B cell (primary cell): ENCODE measurements at regions not wholly inside any gene's neighbourhood (a gene's known extent, or its start where the extent isn't known, plus 50 kb on each side); places are given as distances from the start of the nearest gene placed in this dataset.

Source experiments
- ATAC-seq: fragments of 200-7000 bp; cut with Tn5 transposase; one replicate; pipeline ENCODE4 v1.10.0; 2021; ENCODE audit warnings: low read depth, mild to moderate bottlenecking, moderate number of reproducible peaks, moderate library complexity
- CTCF ChIA-PET: fragments of 350-600 bp; sonication (Branson Sonifier 250); formaldehyde crosslinking; loops from one replicate; lab custom pipeline; 2021; ENCODE audit warnings: antibody characterized with exemption, inconsistent platforms; lab: Charles Lee
- POLR2A ChIA-PET: fragments of 350-600 bp; sonication (Branson Sonifier 250); formaldehyde crosslinking; loops from one replicate; lab custom pipeline; 2021; ENCODE audit warnings: antibody characterized with exemption; lab: Charles Lee
- DNase-seq: peaks from one replicate; pipeline ENCODE4 v3.0.0; 2013
- H2AFZ ChIP-seq: 2 replicates; pipeline ENCODE4 v1.6.1; 2012; ENCODE audit warnings: mild to moderate bottlenecking, low read depth, low read length; ENCODE audit not compliant: insufficient read depth, poor library complexity, severe bottlenecking
- H3K27ac ChIP-seq, 2 donors: 1 replicate in 1 of 2; 2 replicates in 1 of 2; pipeline ENCODE4 v1.5.1; 2012 to 2013; ENCODE audit warnings: low read length in 2 of 2, mild to moderate bottlenecking in 2 of 2, moderate library complexity in 1 of 2
- H3K27me3 ChIP-seq, 4 experiments: fragments of 200-600 bp in 1 of 4; sonication (generic) in 1 of 4; replicated peaks in 1 of 4; 1 replicate in 2 of 4; 2 replicates in 2 of 4; pipeline versions ENCODE4 v1.6.1 to v1.7.0; 2013 to 2016; ENCODE audit warnings: low read length in 3 of 4, mild to moderate bottlenecking in 2 of 4, mixed read lengths in 1 of 4, moderate library complexity in 1 of 4; ENCODE audit not compliant: insufficient read depth in 4 of 4, control insufficient read depth in 3 of 4; ENCODE audit errors: control extremely low read depth in 1 of 4
- H3K36me3 ChIP-seq, 2 experiments: replicated peaks in 1 of 2; 1 replicate in 1 of 2; 2 replicates in 1 of 2; pipeline versions ENCODE4 v1.6.1 to v1.7.1; 2013; ENCODE audit warnings: low read length in 1 of 2; ENCODE audit not compliant: insufficient read depth in 2 of 2, control insufficient read depth in 1 of 2; ENCODE audit errors: control extremely low read depth in 1 of 2, extremely low read depth in 1 of 2
- H3K4me1 ChIP-seq, 2 donors: fragments of 200-600 bp in 1 of 2; sonication (generic) in 1 of 2; 1 replicate in 1 of 2; 2 replicates in 1 of 2; pipeline versions ENCODE4 v1.5.1 to v1.6.1; 2013 to 2017; ENCODE audit warnings: low read length in 2 of 2; ENCODE audit not compliant: control insufficient read depth in 2 of 2, insufficient read depth in 2 of 2
- H3K4me2 ChIP-seq: replicated peaks from 2 replicates; pipeline ENCODE3; 2012; ENCODE audit warnings: mild to moderate bottlenecking, low read depth, low read length; ENCODE audit not compliant: poor library complexity, severe bottlenecking
- H3K4me3 ChIP-seq, 5 experiments: fragments of 200-600 bp in 1 of 5; sonication (generic) in 1 of 5; 1 replicate in 3 of 5; 2 replicates in 2 of 5; pipeline versions ENCODE4 v1.5.1 to v1.7.0; 2011 to 2016; ENCODE audit warnings: low read length in 4 of 5, mild to moderate bottlenecking in 4 of 5, low read depth in 2 of 5, control low read depth in 1 of 5, moderate library complexity in 1 of 5; ENCODE audit not compliant: insufficient read depth in 1 of 5; ENCODE audit errors: control extremely low read depth in 1 of 5, extremely low read depth in 1 of 5
- H3K79me2 ChIP-seq: fragments of 200-600 bp; sonication (generic); one replicate; pipeline ENCODE4 v1.6.0; 2016; ENCODE audit warnings: low read length; ENCODE audit not compliant: control insufficient read depth, insufficient read depth
- H3K9ac ChIP-seq: fragments of 200-600 bp; sonication (generic); 2 replicates; pipeline ENCODE4 v1.6.1; 2017; ENCODE audit warnings: mild to moderate bottlenecking, low read length, moderate library complexity
- H3K9me3 ChIP-seq, 3 donors: one replicate each; pipeline versions ENCODE4 v1.6.1 to v1.7.1; 2013; ENCODE audit warnings: low read length in 2 of 3; ENCODE audit not compliant: control insufficient read depth in 2 of 3, insufficient read depth in 1 of 3; ENCODE audit errors: control extremely low read depth in 1 of 3
- H4K20me1 ChIP-seq: 2 replicates; pipeline ENCODE4 v1.6.0; 2012; ENCODE audit warnings: mild to moderate bottlenecking, low read length; ENCODE audit not compliant: insufficient read depth, control insufficient read depth, poor library complexity, severe bottlenecking
- H3K27ac Mint-ChIP-seq: one replicate; pipeline ENCODE4 v1.8.0; 2021; ENCODE audit warnings: mixed read lengths
- H3K27me3 Mint-ChIP-seq: one replicate; pipeline ENCODE4 v1.8.0; 2021; ENCODE audit warnings: mixed read lengths
- H3K4me1 Mint-ChIP-seq: one replicate; pipeline ENCODE4 v1.8.0; 2021; ENCODE audit warnings: mixed read lengths
- H3K4me3 Mint-ChIP-seq: one replicate; pipeline ENCODE4 v1.8.0; 2021; ENCODE audit warnings: mixed read lengths
- H3K9me3 Mint-ChIP-seq: one replicate; pipeline ENCODE4 v1.8.0; 2022; ENCODE audit warnings: mixed read lengths; ENCODE audit not compliant: insufficient read depth
- CTCF ChIP-seq: fragments of 200-600 bp; IDR thresholded peaks from one replicate; pipeline ENCODE4 v1.8.0; 2022; ENCODE audit warnings: antibody characterized with exemption, mild to moderate bottlenecking
- EZH2 ChIP-seq: IDR thresholded peaks from 2 replicates; pipeline ENCODE4 v1.6.1; 2012; ENCODE audit warnings: borderline replicate concordance, low read depth, mild to moderate bottlenecking, moderate library complexity, low read length; ENCODE audit not compliant: insufficient read depth, poor library complexity, severe bottlenecking
- WGBS: methylation state at CpG from one replicate; pipeline ENCODE4 v1.1.5; 2013; ENCODE audit warnings: missing lambda C conversion rate; ENCODE audit not compliant: insufficient coverage; 5-methylcytosine and 5-hydroxymethylcytosine counted together
- intact Hi-C: fragments of 100-400 bp; cut with micrococcal nuclease; formaldehyde crosslinking; loops from one replicate; pipeline ENCODE4 v1.10.0; 2022

GRCh38 chrX:17968367-17968766 is 107.3 kb upstream of the RAI2 start:
- ChIA-PET POLR2A (no interaction called here), CTCF (no interaction called here)
- Mint-ChIP-seq H3K4me3 (no peak overlapping the region), H3K4me1 (no peaks in the 10 kb centered on the region), H3K27me3 (no peaks in the 10 kb centered on the region), H3K27ac (no peak overlapping the region), H3K9me3 (no peaks in the 10 kb centered on the region)
- Histone ChIP-seq H3K36me3 (no peaks in the 10 kb centered on the region), H3K27me3 (no peaks in the 10 kb centered on the region), H3K4me3 (no peak overlapping the region), H3K27ac (no peak overlapping the region), H4K20me1 (no peaks in the 10 kb centered on the region), H3K79me2 (no peaks in the 10 kb centered on the region), H3K4me2 (no peak overlapping the region), H3K4me1 (no peaks in the 10 kb centered on the region), H3K9me3 (no peaks in the 10 kb centered on the region), H2AFZ (no peak overlapping the region), H3K9ac (no peak overlapping the region)
- TF ChIP-seq CTCF (no peak), EZH2 (no peak)
- intact Hi-C loops = no loop called here
- DNase-seq (no peak), ATAC-seq (no peak)
- WGBS = no CpG with 5 or more reads among the region's 8 CpGs

GRCh38 chrX:17967888-17968287 is 106.8 kb upstream of the RAI2 start:
- H3K36me3 ChIP-seq = no peaks in the 10 kb centered on the region
- no peaks in the 10 kb centered on the region for H3K9me3 ChIP-seq
- no peak overlapping the region for H2AFZ ChIP-seq
- no peaks in the 10 kb centered on the region for H3K27me3 ChIP-seq
- Mint-ChIP-seq H3K4me3 (no peak overlapping the region), H3K27ac (no peak overlapping the region), H3K4me1 (no peaks in the 10 kb centered on the region), H3K27me3 (no peaks in the 10 kb centered on the region), H3K9me3 (no peaks in the 10 kb centered on the region)
- H3K9ac ChIP-seq = no peak overlapping the region
- DNase-seq = no peak
- ChIA-PET CTCF (no interaction called here), POLR2A (no interaction called here)
- no peaks in the 10 kb centered on the region for H4K20me1 ChIP-seq
- H3K4me1 ChIP-seq = no peaks in the 10 kb centered on the region
- H3K79me2 ChIP-seq = no peaks in the 10 kb centered on the region
- H3K4me3 ChIP-seq = no peak overlapping the region
- TF ChIP-seq CTCF = no peak
- TF ChIP-seq EZH2 = no peak
- no peak for ATAC-seq
- H3K27ac ChIP-seq = no peak overlapping the region
- intact Hi-C loops = no loop called here
- no CpG with 5 or more reads among the region's 3 CpGs for WGBS
- no peak overlapping the region for H3K4me2 ChIP-seq
